Effector CD4-positive, alpha-beta T cell (primary cell): ENCODE measurements at regions not wholly inside any gene's neighbourhood (a gene's known extent, or its start where the extent isn't known, plus 50 kb on each side); places are given as distances from the start of the nearest gene placed in this dataset.

Source experiments
- DNase-seq: peaks from one replicate; pipeline ENCODE4 v3.0.0-alpha.2; 2020

DNA sequence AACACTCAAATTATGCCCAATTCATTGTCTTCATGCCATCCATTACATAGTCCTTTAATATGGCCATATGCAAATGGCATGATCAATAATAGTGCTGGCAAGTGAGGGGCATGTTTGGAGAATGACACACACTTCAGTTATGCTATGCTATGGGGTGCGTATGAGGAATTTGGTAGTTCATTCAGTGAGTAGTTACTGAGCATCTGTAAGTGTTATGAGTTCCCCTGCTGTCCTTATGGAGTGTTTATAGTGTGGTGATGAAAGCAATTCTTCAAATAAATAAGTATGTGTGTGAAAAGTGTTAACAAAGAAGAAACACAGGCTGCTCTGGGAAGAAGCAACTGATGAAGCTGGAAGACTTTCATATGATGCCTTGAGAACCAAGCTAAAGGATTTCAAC lies 383.7 kb upstream of the SLC14A2 start:
- no peak for DNase-seq

DNA sequence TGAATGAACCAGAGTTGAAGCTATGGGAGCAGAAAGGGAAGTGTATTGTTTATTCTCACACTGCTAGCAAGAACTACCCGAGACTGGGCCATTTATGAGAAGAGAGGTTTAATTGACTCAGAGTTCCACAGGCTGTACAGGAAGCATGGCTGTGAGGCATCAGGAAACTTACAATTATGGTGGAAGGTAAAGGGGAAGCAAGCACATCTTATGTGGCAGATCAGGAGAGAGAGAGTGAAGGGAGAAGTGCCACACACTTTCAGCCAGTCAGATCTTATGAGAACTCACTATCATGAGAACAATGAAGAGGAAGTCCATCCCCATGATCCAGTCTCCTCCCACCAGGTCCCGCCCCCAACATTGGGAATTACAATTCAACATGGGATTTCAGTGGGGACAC lies 383.2 kb upstream of the SLC14A2 start:
- DNase-seq: no peak

DNA sequence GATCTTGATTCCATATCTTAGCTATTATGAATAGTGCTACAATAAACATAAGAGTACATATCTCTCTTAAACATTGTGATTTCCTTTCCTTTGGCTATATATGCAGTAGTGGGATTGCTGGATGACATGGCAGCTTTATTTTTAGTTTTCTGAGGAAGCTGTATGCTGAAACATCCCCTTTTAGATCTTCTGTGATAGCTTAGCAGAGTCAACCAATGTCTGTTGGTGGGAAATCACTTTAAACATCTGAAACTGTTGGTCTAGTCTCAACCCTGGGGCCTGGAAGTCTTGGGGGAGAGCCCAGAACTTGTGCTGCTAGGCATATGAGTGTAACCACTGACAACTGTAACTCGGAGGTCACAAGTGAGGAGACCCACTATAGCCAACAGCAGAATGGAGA lies 378.6 kb upstream of the SLC14A2 start:
- DNase-seq: no peak

DNA sequence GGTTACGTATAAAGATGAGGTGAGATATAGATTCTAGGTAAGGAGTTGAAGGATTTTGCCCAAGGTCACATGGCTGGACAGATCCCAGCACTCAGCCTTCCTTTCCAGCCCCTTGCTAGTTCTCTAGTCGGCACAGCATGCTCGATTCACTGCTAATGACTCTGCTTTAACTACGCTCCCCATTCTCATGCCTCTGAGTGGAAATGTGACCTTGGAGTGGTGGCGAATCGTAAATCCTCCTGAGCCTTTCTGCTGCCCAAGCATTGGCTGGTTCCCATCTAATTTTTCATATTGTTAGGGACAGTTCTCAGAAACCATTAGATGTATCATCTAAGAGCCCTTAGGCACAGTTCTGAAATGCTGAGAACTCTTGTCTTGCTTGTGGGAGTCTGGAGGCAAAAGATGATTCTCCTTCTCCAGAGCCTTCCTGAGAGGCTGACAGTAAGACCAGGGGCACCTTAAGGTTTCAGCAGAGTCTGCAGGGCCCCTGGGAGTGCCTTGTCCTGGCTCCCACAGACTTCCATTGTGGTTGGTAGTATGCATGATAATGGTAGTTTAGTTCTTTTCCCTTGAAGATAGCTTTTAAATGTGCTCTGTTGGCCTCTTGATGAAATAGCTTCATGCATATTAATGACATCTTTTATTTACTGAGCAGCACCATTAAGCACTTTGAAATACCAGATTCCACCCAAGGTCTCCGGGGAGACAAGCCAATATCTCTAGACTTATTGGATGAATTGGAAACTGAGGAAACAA lies 377.8 kb upstream of the SLC14A2 start:
- no peak for DNase-seq

DNA sequence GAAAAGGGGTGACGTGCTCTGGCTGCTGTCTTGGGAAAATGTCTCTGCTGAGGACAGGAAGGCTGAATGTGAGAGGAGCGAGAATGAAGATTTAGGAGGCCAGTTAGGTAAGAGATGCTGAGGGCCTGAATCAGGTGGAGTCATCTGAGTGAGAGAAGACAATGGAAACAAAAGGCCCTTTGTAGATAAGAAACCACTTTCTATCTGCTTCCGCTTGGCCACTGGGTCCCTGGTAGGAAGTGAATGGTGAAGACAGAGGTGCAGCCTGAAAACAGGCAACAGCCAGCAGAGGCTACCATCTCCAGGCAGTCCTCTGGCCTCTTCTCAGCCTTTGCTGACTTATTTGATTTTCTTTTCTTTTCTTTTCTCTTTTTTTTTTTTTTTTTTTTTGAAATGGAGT lies 374.0 kb upstream of the SLC14A2 start:
- no peak for DNase-seq

DNA sequence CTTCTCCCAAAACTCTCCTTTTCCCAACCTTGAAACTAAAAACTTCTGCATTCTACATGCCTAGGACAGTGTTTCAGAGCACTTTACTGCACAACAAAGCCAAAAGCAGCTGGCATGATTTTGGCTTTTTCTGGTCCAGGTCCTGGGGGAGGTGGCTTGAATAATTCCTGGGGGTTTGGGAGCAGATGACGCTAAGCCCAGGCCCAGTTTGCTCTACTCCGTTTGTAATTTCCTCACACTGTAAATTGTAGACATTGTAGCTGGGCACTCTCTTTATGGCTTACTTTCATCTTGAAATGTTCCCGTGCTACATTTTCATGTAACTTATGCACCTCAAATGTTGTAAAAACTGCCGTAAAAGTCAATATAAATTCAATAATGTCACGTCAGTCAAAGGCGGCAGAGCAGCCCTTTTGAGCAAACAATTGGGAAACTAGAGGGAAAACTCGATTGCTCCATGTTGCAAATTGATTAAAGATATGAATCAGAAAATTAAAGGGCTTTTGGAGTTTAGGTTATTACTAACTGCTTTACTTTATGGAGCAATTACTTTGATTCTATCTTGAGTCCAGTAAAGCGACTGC lies 373.2 kb upstream of the SLC14A2 start:
- no peak for DNase-seq

DNA sequence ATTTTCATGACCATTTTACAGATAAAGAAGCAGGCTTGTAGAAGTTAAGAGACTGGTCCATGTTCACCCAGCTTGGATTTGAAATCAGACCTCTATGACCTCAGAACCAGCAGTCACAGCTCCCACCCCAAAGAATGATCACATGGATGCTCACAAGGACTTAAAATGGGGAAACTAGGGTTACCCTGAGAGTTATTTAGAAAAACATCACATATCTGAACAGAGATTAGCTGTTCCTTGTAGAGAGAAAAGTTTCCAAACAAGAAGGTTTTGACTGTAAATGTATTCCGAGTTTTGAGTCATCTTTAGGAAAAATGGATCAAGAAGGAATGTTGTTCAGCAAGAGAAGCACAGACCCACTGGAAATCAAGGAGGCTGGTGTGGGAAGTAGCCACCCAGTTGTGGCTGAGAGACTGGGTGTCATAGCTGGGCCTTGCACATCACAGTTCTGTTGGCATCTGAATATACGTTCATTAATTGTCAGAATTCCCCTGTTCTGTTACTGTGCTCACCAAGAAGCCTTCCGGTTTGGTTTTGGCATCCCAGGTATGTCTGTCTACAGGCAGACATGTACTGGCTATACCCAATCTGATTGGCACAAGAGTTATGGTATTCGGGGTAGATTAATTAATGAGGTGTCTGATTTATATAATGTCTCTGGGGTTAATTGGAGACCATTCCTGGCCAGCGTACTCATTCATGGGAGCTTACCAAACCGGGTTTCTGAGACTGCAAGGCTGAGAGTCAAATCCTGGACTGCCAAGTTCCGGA lies 371.8 kb upstream of the SLC14A2 start:
- no peak for DNase-seq

DNA sequence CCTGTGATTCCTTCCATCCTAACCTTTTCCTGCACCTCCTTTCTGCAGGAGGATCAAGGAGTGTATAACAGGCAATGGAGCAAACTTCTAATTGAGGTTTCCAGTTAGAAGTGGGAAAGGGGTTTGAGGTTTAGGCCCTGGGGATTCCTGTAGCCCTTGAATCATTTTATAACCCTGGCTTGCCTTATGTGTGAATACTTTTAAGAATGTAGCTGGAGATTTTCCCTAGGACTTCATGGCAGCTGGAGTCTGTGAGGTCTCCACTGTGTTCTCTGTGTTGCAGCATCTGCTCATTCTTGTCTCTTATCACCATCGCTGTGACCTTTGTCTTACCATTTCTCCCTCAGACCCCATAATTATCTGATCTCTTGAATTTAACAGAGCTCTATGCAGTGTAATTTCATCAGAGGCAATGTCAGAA lies 370.2 kb upstream of the SLC14A2 start:
- DNase-seq: no peak

DNA sequence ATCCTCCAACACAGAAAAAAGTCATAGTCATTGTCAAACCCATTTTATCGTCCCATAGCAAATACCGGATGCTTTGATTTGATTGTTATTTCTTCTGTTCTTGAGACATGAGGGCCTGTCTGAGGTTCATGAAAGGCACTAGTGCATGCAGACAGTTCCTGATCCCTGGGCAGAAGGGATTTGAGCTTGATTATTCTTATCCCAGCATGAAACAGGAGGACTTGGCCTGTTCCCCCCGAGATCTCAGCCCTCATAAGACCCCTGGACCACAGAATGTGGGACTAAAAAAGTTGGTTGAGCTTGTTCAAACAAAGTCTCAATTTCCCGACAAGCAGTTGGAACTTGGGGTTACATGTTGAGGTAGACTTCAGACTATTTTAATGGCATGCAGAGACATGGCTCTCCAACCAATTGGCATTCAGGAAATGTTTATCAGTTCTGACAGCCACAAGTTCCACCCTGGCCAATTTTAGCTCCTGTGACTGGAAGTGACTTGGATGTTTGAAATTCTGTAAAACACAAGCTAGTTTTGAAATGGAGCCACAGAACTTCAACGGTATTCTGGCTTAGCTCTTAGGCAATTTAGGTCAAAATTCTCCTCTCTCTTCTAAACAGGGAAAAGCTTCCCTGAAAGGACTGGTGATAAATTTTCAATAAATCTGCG lies 366.9 kb upstream of the SLC14A2 start:
- DNase-seq: no peak

DNA sequence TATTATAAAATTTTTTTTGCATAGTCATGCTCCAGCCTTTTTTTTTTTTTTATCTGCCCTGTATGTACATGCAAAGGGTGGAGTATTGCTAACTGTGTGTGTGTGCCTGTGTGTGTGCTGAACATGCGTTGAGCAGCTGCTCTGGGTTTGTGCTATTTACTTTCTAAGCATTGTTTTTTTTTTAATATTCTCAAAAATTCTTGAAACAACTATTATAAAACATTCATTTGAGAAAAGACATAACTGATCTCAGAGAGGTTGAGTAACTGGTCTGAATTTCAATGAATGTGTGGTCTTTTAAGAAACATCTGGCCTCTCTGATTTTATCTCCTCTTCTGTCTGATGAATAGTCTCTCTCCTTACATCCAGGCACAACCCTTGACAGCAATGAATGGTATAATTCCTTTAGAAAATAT lies 366.0 kb upstream of the SLC14A2 start:
- DNase-seq: no peak

DNA sequence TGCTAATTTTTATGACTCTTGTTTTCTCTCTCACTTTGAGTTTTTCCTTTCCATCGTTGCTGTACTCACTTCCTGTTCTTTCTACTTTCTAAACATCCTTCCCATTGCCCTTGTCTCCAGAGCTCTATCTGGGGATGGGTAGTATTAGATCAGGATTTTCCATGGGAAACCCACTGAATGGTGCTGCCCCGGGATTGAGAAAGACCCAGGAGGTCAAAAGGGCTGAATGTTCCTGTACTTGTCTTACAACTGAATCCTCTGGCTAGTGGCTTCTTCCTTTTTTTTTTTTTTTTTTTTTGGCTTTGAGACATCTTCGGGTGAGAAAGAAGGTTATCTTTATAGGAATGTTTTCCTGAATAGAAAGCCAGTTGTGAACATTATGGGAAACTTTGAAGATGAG lies 364.8 kb upstream of the SLC14A2 start:
- no peak for DNase-seq

DNA sequence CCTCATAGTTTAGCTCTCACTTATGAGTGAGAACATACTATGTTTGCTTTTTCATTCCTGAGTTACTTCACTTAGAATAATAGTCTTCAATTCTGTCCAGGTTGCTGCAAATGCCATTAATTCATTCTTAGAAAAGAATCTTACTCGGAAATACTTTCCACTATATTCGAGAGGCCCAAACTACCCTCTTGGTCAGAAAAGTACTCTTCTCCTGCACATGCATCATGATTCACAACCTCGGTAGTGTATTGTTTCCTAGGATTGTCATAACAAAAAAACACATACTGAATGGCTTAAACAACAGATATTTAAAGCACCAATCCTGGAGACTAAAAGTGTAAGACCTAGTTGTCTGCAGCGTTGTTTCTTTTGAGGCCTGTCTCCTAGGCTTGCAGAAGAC lies 364.0 kb upstream of the SLC14A2 start:
- DNase-seq: no peak

DNA sequence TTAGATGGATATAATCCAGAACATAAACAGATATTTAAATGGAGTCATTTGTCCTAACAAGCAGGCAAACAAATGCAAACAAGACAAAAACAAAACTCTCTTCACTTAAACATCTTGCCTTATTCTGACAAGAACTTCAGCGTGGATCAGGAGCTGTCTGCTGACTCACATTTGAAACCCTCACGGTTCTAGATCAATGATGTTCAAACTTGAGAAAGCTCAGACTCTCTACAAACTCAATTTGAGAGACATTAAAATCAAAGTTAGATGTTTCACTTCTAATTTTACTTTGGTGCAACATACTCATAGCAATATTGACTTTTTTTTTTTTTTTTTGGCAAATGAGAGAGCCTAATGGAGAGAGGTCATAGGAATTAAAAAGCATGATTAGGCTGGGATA lies 362.8 kb upstream of the SLC14A2 start:
- DNase-seq: no peak

DNA sequence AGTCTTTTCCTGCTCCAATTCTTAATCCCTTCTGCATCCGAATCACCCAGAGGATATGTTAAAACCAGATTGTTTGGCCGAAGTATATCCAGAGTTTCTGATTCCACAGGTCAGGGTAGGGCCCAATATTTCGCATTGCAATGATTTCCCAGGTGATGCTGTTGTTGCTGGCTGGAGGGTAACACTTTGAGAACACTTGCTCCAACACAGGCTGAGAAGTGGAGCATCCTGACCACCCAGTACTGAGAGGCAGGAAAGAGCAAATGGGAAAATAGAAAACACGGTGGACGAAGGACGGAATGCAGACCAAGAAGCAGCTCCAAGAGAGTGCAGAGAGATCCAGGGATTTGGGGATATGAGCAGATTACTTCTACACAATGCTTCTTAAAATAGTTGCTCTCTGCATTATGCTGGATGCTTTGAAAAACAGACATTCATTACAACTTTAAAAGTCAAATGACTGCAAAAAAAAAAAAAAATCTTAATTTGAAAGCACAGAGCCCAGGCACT lies 362.2 kb upstream of the SLC14A2 start:
- DNase-seq: no peak

DNA sequence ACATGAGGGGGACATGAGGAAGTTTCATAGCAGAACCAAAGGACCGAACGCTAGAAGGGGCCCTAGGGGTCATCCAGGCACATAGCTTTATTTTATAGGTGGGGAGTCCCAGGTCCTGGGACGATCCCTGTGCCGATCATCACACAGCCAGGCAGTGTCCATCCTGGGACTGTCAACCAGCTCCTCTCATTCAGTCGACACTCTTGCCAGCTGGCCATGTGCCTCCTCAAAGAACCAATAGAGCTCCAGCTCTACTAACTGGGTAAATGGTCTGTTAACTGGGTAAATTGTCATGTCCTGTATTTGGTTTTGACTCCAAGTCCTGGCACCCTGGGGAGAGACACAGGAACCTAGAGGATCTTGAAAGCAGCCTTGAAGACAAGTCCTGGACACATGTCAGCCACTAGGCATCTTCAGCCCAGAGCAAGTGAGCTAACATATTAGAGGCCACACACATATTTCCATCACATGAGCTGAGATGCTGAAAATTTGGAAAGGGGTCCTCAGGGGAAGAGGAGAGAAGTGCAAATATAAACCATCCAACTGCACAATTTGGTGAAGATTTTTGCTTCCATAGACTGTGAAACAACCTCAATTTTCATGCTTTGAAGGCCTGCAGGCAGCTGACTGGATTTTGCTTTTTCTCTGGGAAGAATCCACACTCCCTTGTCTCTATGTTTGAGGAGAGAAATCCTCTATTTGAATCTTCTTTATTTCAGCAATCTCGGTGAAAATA lies 361.1 kb upstream of the SLC14A2 start:
- no peak for DNase-seq

DNA sequence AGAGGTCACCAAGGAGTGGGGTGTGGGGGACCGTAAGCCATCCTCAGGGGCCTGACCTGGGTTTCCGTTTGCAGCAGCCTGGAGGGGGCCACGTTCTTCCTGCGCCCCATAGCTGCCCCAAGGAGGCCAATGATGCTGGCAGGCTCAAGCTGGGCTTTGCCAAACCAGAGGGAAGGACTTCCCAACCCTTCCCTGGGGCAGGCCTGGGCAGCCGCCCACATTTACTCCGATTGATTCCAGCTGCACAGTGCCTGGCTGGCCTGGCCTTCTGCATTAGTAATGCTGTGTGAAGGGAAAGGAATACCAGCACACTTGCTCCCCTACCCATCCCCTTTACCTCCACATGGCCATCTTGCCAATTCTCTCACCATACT lies 360.6 kb upstream of the SLC14A2 start:
- no peak for DNase-seq

DNA sequence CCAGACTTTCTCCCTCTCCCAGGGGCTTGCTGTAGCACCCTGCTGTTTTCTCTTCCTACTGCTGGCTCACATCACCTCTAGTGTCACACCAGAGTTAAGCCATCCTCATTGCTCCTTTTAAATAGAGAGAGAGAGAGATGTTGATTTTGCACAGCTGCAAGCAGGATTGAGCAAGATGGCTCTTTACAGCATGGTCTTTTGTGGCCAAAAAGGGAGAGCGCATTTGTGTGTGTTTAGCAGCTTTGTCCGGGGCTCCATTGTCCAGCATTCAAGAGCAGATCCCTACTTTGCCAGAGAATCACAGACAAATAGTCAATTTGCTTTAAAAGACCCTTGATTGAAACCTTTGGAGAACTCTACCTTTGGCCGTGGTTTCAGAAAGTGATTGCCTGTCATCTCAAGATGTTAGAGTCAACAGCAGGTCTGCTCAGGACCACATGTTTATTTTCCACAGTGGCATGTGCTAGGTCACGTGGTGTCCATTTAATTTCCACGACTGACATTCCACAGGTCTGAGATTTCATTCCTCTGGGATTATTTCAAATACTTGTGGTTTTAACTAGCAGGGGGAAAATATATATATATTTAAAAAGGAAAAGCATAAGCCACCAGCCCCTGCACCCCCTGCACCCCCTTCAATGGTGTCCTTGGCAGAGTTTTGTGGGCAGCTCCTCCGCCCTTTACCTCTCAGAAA lies 359.9 kb upstream of the SLC14A2 start:
- DNase-seq: no peak

DNA sequence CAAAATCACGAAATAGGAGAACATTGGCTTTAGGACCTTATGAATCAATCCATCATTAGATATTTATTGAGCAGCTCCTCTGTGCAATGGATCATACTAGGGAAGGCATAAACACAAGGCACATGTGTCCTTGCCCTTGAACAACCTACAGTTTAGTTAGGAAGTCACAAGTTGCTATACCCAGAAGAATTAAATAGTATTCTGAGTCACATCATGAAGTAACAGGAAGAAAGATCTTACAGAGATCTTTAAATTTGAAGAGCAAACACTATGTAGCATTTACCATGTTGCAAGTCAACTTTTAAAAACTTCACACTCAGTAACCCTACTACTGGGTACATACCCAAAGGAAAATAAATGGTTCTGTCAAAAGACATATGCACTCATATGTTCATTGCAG lies 355.2 kb upstream of the SLC14A2 start:
- no peak for DNase-seq

DNA sequence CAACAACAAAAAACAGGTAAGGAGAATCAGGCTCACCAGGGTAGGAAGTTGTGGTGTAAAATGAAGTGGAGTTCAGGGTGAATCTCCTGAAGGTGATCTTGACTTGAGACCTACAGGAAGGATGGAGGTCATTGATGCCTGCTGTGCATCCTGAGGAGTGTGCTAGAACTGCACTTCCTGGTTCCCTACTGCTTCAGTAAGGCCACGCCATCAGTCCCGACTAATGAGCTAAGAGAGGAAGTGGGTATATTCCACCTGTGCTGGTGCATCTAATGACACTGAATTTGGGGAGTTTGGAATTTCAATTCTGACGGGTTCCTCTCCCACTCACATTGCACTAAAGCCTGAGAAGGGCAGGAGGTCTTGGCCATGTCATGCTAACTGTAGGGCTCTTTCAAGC lies 349.3 kb upstream of the SLC14A2 start:
- DNase-seq: no peak

DNA sequence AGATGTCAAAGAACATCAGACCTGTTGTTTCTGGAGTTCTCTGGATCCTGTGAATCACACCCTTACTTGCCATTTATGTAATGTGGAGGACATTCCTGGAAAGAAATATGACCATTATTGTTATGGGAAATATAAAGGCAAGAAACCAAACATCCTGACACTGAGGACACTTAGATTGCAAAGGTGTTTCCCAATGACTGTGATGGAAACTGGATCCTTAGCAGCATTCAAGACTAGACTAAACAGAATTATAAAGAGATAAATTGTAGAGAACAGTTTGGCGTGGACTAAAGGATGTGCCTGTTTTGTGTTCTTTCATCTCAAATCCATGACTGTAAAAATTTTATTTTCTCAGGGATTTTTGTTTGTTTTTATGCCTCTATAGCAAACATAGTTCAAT lies 347.7 kb upstream of the SLC14A2 start:
- no peak for DNase-seq

DNA sequence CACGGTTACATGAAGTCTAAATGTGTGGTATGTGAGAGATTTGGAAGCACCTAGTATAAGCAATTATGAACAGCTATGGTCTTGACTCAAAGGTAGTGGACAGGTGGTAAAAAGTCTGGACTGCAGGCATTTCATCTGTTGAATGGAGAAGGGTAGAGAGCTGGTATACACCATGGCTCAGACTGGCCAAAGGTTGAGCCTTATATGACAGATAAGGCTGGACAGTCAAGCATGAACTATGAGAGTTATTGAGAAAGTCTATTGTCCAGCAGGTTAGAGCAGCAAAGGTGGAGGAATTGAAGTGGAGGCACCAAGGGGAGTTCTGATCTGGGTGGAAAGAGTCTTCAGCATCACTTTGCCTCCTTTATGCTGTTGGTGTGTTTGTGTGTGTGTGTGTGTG lies 346.7 kb upstream of the SLC14A2 start:
- no peak for DNase-seq

DNA sequence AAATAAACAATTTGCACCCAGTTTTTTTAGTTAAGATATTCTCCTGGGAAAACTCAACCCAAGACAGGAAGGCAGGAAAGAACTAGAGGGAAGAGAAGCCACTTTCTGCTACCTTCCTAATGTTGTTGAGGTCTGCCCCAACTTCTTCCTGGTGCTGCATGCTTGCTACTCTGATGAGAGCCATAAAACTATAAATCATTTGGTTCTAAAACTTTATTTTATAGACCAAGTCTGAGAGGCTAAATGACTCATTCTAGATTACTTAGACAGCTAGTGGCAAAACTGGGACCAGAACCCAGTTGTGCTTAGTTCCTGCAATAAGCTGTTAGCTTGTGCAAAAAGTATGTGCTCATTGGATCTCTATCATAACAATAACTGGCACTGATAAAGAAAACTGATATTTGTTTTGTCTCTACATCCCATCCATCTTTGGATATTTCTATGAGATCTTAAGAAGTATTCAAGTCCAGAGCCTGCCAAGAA lies 344.9 kb upstream of the SLC14A2 start:
- DNase-seq: no peak
